ENCODE measurements at regions not wholly inside any gene's neighbourhood (a gene's known extent, or its start where the extent isn't known, plus 50 kb on each side); places are given as distances from the start of the nearest gene placed in this dataset.

- POLR2A ChIA-PET (ENCODE audit: partially characterized antibody) = no interaction called here
These were observed 367.4 kb downstream of the EFNA5 start for GRCh38 chr5:107303171-107303968.

DNA sequence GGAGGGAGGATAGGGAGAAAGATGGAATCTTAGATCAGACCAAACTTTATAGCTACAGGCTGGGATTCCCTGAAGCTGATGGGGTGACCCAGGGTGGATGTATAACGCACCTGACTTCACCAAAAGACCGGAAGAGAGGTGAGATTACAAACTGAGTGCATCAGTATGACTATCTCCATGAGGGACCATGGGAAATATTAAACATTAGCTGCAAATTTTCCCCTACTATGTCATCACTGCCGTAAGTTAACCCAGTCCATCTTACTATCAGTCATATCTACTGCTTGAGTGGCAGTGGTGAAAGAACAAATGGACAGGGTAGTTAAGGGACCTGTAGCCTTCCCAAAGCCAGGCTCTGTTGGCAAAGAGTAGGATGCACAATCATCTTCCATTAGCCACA is 368.3 kb downstream of the EFNA5 start:
- Histone ChIP-seq H3K27me3 (ENCODE audit: insufficient read depth, low read length) (no peaks in the 10 kb centered on the region), H3K27ac (ENCODE audit: low read depth, low read length) (no peak overlapping the region), H3K4me3 (ENCODE audit: low read length in 2 of 2) (no peak overlapping the region), H3K9me3 (ENCODE audit: control insufficient read depth in 1 of 2, low read length in 2 of 2) (no peaks in the 10 kb centered on the region), H3K4me1 (ENCODE audit: insufficient read depth, low read length) (no peaks in the 10 kb centered on the region), H3K36me3 (ENCODE audit: insufficient read depth, low read length) (no peaks in the 10 kb centered on the region)
- peaks cover 0 to 1% (median 0%) of the 10 kb centered on the region in 8 donors for H3K9me3 Mint-ChIP-seq
- H3K27ac Mint-ChIP-seq = no peak overlapping the region
- intact Hi-C loops (cut with micrococcal nuclease) = no loop called here
- no peak overlapping the region for H3K4me3 Mint-ChIP-seq
- ChIA-PET CTCF (ENCODE audit: partially characterized antibody) (no interaction called here), POLR2A (ENCODE audit: partially characterized antibody) (no interaction called here)
- H3K4me1 Mint-ChIP-seq = peaks cover 0 to under 1% (median under 1%) of the 10 kb centered on the region in 4 donors
- no peaks in the 10 kb centered on the region for H3K27me3 Mint-ChIP-seq
- H3K36me3 Mint-ChIP-seq = no peaks in the 10 kb centered on the region
- DNase-seq = no peak

More at GRCh38 chr5:107303171-107303968, 367.4 kb downstream of the EFNA5 start:
- no peaks in the 10 kb centered on the region for H3K36me3 Mint-ChIP-seq
- H3K4me1 Mint-ChIP-seq = no peaks in the 10 kb centered on the region
- no peaks in the 10 kb centered on the region for H3K27me3 Mint-ChIP-seq
- H3K9me3 Mint-ChIP-seq = peaks cover 0 to 3% (median 0%) of the 10 kb centered on the region in 8 donors
- no peaks in the 10 kb centered on the region for H3K9me3 ChIP-seq (ENCODE audit: control insufficient read depth in 1 of 2, low read length in 2 of 2)
- no peaks in the 10 kb centered on the region for H3K4me1 ChIP-seq (ENCODE audit: insufficient read depth, low read length)
- no peaks in the 10 kb centered on the region for H3K27me3 ChIP-seq (ENCODE audit: insufficient read depth, low read length)
- no peaks in the 10 kb centered on the region for H3K36me3 ChIP-seq (ENCODE audit: insufficient read depth, low read length)
- no peak overlapping the region for H3K27ac ChIP-seq (ENCODE audit: low read depth, low read length)
- DNase-seq = no peak
- intact Hi-C loops (cut with micrococcal nuclease) = no loop called here
- H3K4me3 ChIP-seq (ENCODE audit: low read length in 2 of 2) = no peak overlapping the region
- H3K27ac Mint-ChIP-seq = no peak overlapping the region
- CTCF ChIA-PET (ENCODE audit: partially characterized antibody) = no interaction called here
- no peak overlapping the region for H3K4me3 Mint-ChIP-seq

DNA sequence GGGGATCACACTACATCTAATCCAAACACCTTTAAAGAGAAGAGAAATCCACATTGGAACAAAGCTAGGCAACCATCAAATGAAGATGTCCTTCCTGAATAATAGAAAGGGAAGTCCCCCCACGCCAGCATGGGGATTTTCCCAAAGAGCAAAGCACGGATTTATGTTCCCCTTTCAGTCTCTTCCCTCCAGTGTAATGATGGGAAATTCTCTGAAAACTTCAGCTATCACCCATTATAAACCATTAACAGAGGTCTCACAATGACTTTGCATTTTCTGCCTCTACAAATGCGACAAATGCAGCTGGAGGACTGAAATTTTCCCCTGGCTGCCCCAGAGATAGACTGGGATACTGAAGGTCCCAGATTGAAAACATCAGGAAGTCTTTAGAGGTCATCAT is 368.7 kb downstream of the EFNA5 start:
- CTCF ChIA-PET (ENCODE audit: partially characterized antibody) = no interaction called here
- intact Hi-C loops (cut with micrococcal nuclease) = no loop called here
- no peaks in the 10 kb centered on the region for H3K36me3 ChIP-seq (ENCODE audit: insufficient read depth, low read length)
- H3K9me3 ChIP-seq (ENCODE audit: control insufficient read depth in 1 of 2, low read length in 2 of 2) = no peaks in the 10 kb centered on the region
- H3K9me3 Mint-ChIP-seq = peaks cover 0 to 1% (median 0%) of the 10 kb centered on the region in 8 donors
- H3K27ac ChIP-seq (ENCODE audit: low read depth, low read length) = no peak overlapping the region
- H3K4me1 ChIP-seq (ENCODE audit: insufficient read depth, low read length) = no peaks in the 10 kb centered on the region
- no peak overlapping the region for H3K4me3 ChIP-seq (ENCODE audit: low read length in 2 of 2)
- POLR2A ChIA-PET (ENCODE audit: partially characterized antibody) = no interaction called here
- H3K4me3 Mint-ChIP-seq = no peak overlapping the region
- no peak overlapping the region for H3K27ac Mint-ChIP-seq
- no peaks in the 10 kb centered on the region for H3K27me3 Mint-ChIP-seq
- no peaks in the 10 kb centered on the region for H3K27me3 ChIP-seq (ENCODE audit: insufficient read depth, low read length)
- H3K4me1 Mint-ChIP-seq = peaks cover 0 to 3% (median 1%) of the 10 kb centered on the region in 4 donors
- H3K36me3 Mint-ChIP-seq = no peaks in the 10 kb centered on the region
- DNase-seq = no peak

GRCh38 chr5:107300721-107301327 is 369.9 kb downstream of the EFNA5 start:
- H3K27ac Mint-ChIP-seq = no peak overlapping the region
- no peak for DNase-seq
- no peaks in the 10 kb centered on the region for H3K36me3 ChIP-seq (ENCODE audit: insufficient read depth, low read length)

DNA sequence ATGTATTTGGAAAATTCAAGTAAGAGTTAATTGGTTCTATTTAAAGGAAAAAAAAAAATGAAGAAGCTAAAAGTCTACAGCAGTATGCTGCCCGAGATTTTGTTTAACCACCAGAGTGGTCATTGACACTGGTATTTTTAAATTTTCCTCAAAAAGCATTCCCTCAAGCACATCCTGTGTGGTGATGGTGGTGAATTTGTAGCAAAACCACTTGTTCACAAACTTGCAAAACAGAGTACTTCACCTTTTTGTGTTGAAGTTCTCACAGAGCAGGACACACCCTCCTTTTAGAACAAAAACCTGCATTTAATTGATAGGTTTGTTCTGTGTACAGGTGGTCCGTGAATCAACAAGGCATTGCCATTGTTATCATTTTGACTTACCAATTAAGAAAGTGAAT is 374.2 kb downstream of the EFNA5 start:
- no peaks in the 10 kb centered on the region for H3K27me3 ChIP-seq (ENCODE audit: insufficient read depth, low read length)
- H3K4me1 ChIP-seq (ENCODE audit: insufficient read depth, low read length) = no peaks in the 10 kb centered on the region
- DNase-seq = no peak
- H3K9me3 ChIP-seq (ENCODE audit: control insufficient read depth in 1 of 2, low read length in 2 of 2) = no peaks in the 10 kb centered on the region
- no peak overlapping the region for H3K27ac Mint-ChIP-seq
- no peaks in the 10 kb centered on the region for H3K36me3 ChIP-seq (ENCODE audit: insufficient read depth, low read length)
- H3K36me3 Mint-ChIP-seq = no peaks in the 10 kb centered on the region
- CTCF ChIA-PET (ENCODE audit: partially characterized antibody) = no interaction called here
- H3K4me1 Mint-ChIP-seq = peaks cover 0 to 7% (median 2%) of the 10 kb centered on the region in 4 donors
- H3K9me3 Mint-ChIP-seq = peaks cover 0 to 4% (median 0%) of the 10 kb centered on the region in 8 donors
- POLR2A ChIA-PET (ENCODE audit: partially characterized antibody) = no interaction called here
- no peak overlapping the region for H3K4me3 Mint-ChIP-seq
- no peak overlapping the region for H3K27ac ChIP-seq (ENCODE audit: low read depth, low read length)
- H3K4me3 ChIP-seq (ENCODE audit: low read length in 2 of 2) = no peak overlapping the region
- intact Hi-C loops (cut with micrococcal nuclease) = no loop called here
- no peaks in the 10 kb centered on the region for H3K27me3 Mint-ChIP-seq

More at GRCh38 chr5:107300721-107301327, 369.9 kb downstream of the EFNA5 start:
- no peaks in the 10 kb centered on the region for H3K9me3 ChIP-seq (ENCODE audit: control insufficient read depth in 1 of 2, low read length in 2 of 2)
- no peaks in the 10 kb centered on the region for H3K27me3 ChIP-seq (ENCODE audit: insufficient read depth, low read length)
- Mint-ChIP-seq H3K36me3 (no peaks in the 10 kb centered on the region), H3K4me1 (peaks cover 0 to 7% (median 2%) of the 10 kb centered on the region in 4 donors), H3K27me3 (no peaks in the 10 kb centered on the region), H3K4me3 (no peak overlapping the region), H3K9me3 (peaks cover 0 to 1% (median 0%) of the 10 kb centered on the region in 8 donors)
- CTCF ChIA-PET (ENCODE audit: partially characterized antibody) = no interaction called here
- no peak overlapping the region for H3K27ac ChIP-seq (ENCODE audit: low read depth, low read length)
- POLR2A ChIA-PET (ENCODE audit: partially characterized antibody) = no interaction called here
- intact Hi-C loops (cut with micrococcal nuclease) = no loop called here
- no peak overlapping the region for H3K4me3 ChIP-seq (ENCODE audit: low read length in 2 of 2)
- no peaks in the 10 kb centered on the region for H3K4me1 ChIP-seq (ENCODE audit: insufficient read depth, low read length)

DNA sequence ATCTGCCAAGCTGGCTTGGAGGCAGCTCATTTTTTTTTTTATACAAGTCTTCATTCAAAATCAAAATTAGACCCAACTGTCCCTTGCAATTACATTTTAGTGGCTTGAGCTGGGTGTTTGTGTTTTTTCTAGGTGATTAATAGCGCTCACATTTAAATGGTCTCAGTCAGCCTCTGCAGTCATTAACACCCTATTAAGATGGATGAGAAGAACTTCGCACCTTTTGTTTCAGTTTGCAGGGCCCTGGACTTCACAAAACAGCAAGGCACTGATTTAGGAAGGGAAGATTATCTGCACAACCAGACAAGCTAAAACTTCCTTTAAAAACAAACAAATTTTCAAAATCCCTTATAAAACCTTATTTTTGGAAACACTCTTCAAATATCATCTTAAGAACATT is 374.8 kb downstream of the EFNA5 start:
- Mint-ChIP-seq H3K4me3 (no peak overlapping the region), H3K9me3 (peaks cover 0 to 4% (median 0%) of the 10 kb centered on the region in 8 donors), H3K27ac (no peak overlapping the region), H3K36me3 (no peaks in the 10 kb centered on the region), H3K27me3 (no peaks in the 10 kb centered on the region), H3K4me1 (peaks cover 0 to 7% (median 2%) of the 10 kb centered on the region in 4 donors)
- Histone ChIP-seq H3K27me3 (ENCODE audit: insufficient read depth, low read length) (no peaks in the 10 kb centered on the region), H3K4me1 (ENCODE audit: insufficient read depth, low read length) (no peaks in the 10 kb centered on the region), H3K36me3 (ENCODE audit: insufficient read depth, low read length) (no peaks in the 10 kb centered on the region), H3K4me3 (ENCODE audit: low read length in 2 of 2) (no peak overlapping the region), H3K27ac (ENCODE audit: low read depth, low read length) (no peak overlapping the region), H3K9me3 (ENCODE audit: control insufficient read depth in 1 of 2, low read length in 2 of 2) (no peaks in the 10 kb centered on the region)
- intact Hi-C loops (cut with micrococcal nuclease) = no loop called here
- no peak for DNase-seq
- ChIA-PET POLR2A (ENCODE audit: partially characterized antibody) (no interaction called here), CTCF (ENCODE audit: partially characterized antibody) (no interaction called here)

DNA sequence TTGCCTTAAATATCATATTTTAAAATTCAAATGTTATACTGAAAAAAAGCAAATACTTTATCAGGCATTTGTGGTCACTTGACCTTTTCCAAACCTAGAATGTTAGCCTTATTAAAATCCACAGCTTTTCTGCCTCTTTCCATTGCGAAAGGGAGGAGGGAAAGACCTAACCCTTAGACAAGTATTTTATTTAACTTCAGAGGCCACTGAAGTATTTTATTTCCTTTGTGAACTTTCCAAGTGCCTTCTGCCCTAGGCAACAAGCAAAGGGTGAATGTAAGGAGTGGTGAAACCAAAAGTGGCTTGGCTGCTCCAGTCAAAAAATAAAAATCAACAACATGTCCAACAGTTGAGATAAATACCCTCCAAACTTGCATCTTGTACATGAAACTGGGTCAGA is 376.1 kb downstream of the EFNA5 start:
- no peaks in the 10 kb centered on the region for H3K27me3 Mint-ChIP-seq
- Histone ChIP-seq H3K4me1 (ENCODE audit: insufficient read depth, low read length) (no peaks in the 10 kb centered on the region), H3K9me3 (ENCODE audit: control insufficient read depth in 1 of 2, low read length in 2 of 2) (no peaks in the 10 kb centered on the region), H3K4me3 (ENCODE audit: low read length in 2 of 2) (no peak overlapping the region), H3K27ac (ENCODE audit: low read depth, low read length) (no peak overlapping the region), H3K27me3 (ENCODE audit: insufficient read depth, low read length) (no peaks in the 10 kb centered on the region), H3K36me3 (ENCODE audit: insufficient read depth, low read length) (no peaks in the 10 kb centered on the region)
- CTCF ChIA-PET (ENCODE audit: partially characterized antibody) = no interaction called here
- intact Hi-C loops (cut with micrococcal nuclease) = no loop called here
- POLR2A ChIA-PET (ENCODE audit: partially characterized antibody) = no interaction called here
- no peak overlapping the region for H3K27ac Mint-ChIP-seq
- peaks cover 0 to 7% (median 2%) of the 10 kb centered on the region in 4 donors for H3K4me1 Mint-ChIP-seq
- no peaks in the 10 kb centered on the region for H3K36me3 Mint-ChIP-seq
- H3K4me3 Mint-ChIP-seq = no peak overlapping the region
- H3K9me3 Mint-ChIP-seq = peaks cover 0 to 4% (median 0%) of the 10 kb centered on the region in 8 donors
- no peak for DNase-seq
